ENCODE measurements at regions not wholly inside any gene's neighbourhood (a gene's known extent, or its start where the extent isn't known, plus 50 kb on each side); places are given as distances from the start of the nearest gene placed in this dataset.

DNA sequence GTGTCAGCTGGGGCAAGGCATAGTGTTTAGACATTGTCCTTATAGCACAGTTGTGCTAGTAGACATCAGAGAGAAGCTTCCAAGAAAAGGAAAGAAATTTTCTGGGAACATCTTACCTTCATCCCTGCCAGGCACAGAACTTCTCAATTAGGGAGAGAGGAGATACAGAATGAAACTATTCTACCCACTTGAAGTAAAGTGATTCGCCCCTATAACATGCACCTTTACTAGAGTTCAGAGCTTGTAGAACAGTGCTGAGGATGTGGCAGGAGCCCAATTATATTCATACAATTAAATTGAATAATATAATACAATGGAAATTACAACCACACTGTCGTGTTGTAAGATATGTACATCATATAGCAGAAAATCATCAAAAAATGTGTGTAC, 1063.9 kb upstream of the CITED2 start:
- peaks cover 0 to 6% (median 0%) of the 10 kb centered on the region in 12 donors for H3K9me3 ChIP-seq
- no peak for TF ChIP-seq POLR2A (IDR thresholded peaks at IDR 0.05)
- TF ChIP-seq CTCF (IDR thresholded peaks at IDR 0.05), result no peak
- DNase-seq (no peak), ATAC-seq (no peak)
- no peaks in the 10 kb centered on the region for H3K27me3 ChIP-seq
- peak overlapping the region in 3 of 12 donors; percentile 20 to 47 (median 31) for H3K27ac ChIP-seq
- H3K4me3 ChIP-seq, result no peak overlapping the region
- H3K36me3 ChIP-seq, result no peaks in the 10 kb centered on the region
- H3K4me1 ChIP-seq, result peaks cover 0 to 26% (median 10%) of the 10 kb centered on the region in 12 donors
- intact Hi-C loops (cut with DNase I), result loop anchor here in 2 of 10 donors (5.0 to 10.0 kb wide), 2 partner anchors 361 to 444 kb away; no protein-coding TSS in a partner anchor
- 80 to 93% (median 85%) methylated on average over 2 of the region's 2 CpGs for WGBS, 4 donors

GRCh38 chr6:140437619-140438345, 1063.3 kb upstream of the CITED2 start:
- Histone ChIP-seq H3K36me3 (no peaks in the 10 kb centered on the region), H3K27ac (peak overlapping the region in 3 of 12 donors; percentile 20 to 47 (median 31)), H3K9me3 (peaks cover 0 to 8% (median 0%) of the 10 kb centered on the region in 12 donors), H3K4me3 (no peak overlapping the region), H3K27me3 (no peaks in the 10 kb centered on the region), H3K4me1 (peaks cover 0 to 26% (median 10%) of the 10 kb centered on the region in 12 donors)
- 57 to 73% (median 71%) methylated on average over 5 of the region's 5 CpGs for WGBS, 4 donors
- ATAC-seq (peak in 2 of 4 donors; percentile 40 to 49), DNase-seq (no peak)
- intact Hi-C loops (cut with DNase I), result loop anchor here in 2 of 10 donors (5.0 to 10.0 kb wide), 2 partner anchors 360 to 443 kb away; no protein-coding TSS in a partner anchor
- TF ChIP-seq POLR2A (IDR thresholded peaks at IDR 0.05) (no peak), CTCF (IDR thresholded peaks at IDR 0.05) (no peak)

DNA sequence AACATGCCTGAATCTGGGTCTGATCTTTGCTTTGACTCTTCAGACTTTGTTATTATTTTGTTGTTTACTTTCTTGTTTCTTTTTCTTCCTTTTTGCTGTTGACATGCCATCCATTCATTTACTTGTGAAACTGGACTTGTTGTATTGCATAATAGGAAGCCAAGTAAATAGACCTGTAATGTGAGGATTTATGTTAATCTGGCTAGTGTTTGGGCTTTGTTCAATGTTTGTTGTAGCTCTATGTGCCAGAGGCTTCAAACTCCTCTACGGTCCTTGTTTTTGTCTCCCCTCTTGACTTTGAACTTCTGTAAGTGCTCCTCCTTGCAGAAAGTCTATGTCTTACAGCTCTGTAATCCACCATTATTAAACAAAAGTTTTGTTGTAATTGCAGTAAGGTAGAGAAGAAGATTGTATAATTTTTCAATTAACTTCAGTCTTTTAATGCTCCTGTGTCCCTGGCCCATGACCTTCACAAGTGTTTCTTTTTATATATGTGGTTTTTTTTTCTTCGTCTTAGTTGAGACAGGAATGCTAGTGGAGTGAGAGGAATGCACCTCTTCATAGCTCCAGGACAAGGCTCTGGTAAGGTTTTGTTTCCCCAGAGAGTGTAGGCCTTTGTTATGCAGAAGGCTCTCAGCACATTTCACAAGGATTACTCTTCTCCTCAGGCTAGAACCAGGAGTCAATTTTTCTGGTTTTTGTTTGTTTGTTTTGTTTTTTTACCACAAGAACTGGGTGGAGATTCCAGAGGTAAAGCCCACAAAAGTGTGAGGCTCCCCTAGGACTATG, 1061.8 kb upstream of the CITED2 start:
- TF ChIP-seq CTCF (IDR thresholded peaks at IDR 0.05) (no peak), POLR2A (IDR thresholded peaks at IDR 0.05) (no peak)
- whole genome bisulfite sequencing, 4 donors, result 50 to 58% (median 55%) methylated on average over 2 of the region's 2 CpGs

GRCh38 chr6:140434761-140435160, 1060.3 kb upstream of the CITED2 start:
- DNase-seq, result no peak
- no peaks in the 10 kb centered on the region for H3K36me3 ChIP-seq
- H3K4me1 ChIP-seq, result peaks cover 0 to 16% (median 2%) of the 10 kb centered on the region in 12 donors
- no peak for ATAC-seq
- no peaks in the 10 kb centered on the region for H3K27me3 ChIP-seq
- H3K4me3 ChIP-seq, result no peak overlapping the region
- intact Hi-C loops (cut with DNase I), result loop anchor here in 2 of 10 donors (5.0 to 10.0 kb wide), 2 partner anchors 357 to 440 kb away; no protein-coding TSS in a partner anchor
- H3K27ac ChIP-seq, result no peak overlapping the region
- H3K9me3 ChIP-seq, result peaks cover 0 to 8% (median 0%) of the 10 kb centered on the region in 12 donors
- TF ChIP-seq POLR2A (IDR thresholded peaks at IDR 0.05) (no peak), CTCF (IDR thresholded peaks at IDR 0.05) (no peak)

More for the DNA sequence above, 1061.8 kb upstream of the CITED2 start:
- H3K9me3 ChIP-seq, result peaks cover 0 to 8% (median 0%) of the 10 kb centered on the region in 12 donors
- ATAC-seq, result no peak
- intact Hi-C loops (cut with DNase I), result loop anchor here in 2 of 10 donors (5.0 to 10.0 kb wide), 2 partner anchors 359 to 441 kb away; no protein-coding TSS in a partner anchor
- no peaks in the 10 kb centered on the region for H3K36me3 ChIP-seq
- no peak overlapping the region for H3K4me3 ChIP-seq
- peaks cover 0 to 26% (median 10%) of the 10 kb centered on the region in 12 donors for H3K4me1 ChIP-seq
- DNase-seq, result no peak
- H3K27ac ChIP-seq, result no peak overlapping the region
- no peaks in the 10 kb centered on the region for H3K27me3 ChIP-seq

All from heart left ventricle (tissue), 16 donors.